Transverse colon (tissue), 4 donors: ENCODE measurements at regions not wholly inside any gene's neighbourhood (a gene's known extent, or its start where the extent isn't known, plus 50 kb on each side); places are given as distances from the start of the nearest gene placed in this dataset.
"Not testable (repeated sequence)": the region's sequence is repeated elsewhere in the genome, so short reads cannot be mapped to it uniquely, and the experiment has no call there.

ENCODE experiments used
- EP300 ChIP-seq: sonication (generic); formaldehyde crosslinking; IDR thresholded peaks from one replicate; pipeline ENCODE4 v1.6.1; 2017; ENCODE audit warnings: antibody characterized with exemption, low read depth
- POLR2A ChIP-seq: fragments of 450-650 bp; IDR thresholded peaks from one replicate; pipeline ENCODE4 v1.6.1; 2016; ENCODE audit warnings: antibody characterized with exemption, mild to moderate bottlenecking, moderate library complexity
- POLR2AphosphoS5 ChIP-seq, 3 donors: sonication (generic); formaldehyde crosslinking; IDR thresholded peaks; one replicate each; pipeline ENCODE4 v1.6.1; 2016; ENCODE audit warnings: antibody characterized with exemption in 3 of 3
- TF ChIP-seq, protein P1 (sequence below), 5 experiments: fragments of 200-600 bp in 3 of 5; fragments of 450-650 bp in 2 of 5; sonication (generic) in 3 of 5; IDR thresholded peaks; 1 replicate in 2 of 5; 2 replicates in 3 of 5; pipeline ENCODE4 v1.5.1; 2016 to 2017; ENCODE audit warnings: antibody characterized with exemption in 5 of 5, inconsistent platforms in 3 of 5, mild to moderate bottlenecking in 2 of 5, moderate library complexity in 1 of 5

DNA sequence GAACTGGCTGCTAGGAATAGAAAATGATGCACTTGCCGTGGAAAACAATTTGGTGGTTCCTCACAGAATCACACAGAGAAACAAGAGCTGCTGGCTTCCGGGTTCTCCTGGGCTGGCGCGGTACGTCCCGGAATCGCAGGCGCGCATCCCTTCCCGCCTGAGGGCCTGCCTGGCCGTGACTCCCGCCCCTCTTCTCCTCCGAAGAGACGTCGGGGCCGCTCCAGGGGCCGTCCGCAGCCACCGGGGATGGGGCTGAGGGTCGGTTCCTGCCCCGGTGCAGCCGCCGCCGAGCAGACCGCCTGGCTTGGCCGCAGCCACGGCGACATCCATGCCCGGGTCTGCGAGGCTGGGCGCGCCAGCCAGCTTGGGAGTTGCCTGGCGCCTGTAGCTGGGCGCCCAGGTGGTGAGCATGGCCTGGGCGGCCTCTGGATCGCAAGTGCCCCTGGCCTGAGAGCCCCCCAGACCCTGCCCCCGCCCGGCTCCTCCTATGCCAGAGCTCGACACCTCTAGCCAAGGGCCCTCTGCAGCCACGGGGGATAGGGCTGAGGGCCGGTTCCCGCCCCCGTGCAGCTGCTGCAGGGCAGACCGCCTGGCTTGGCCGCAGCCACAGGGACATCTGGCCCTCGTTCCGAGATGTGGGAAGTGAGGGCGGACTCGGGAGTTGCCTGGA is 83.9 kb upstream of the ZNG1F start:
- TF ChIP-seq, protein P1, sequence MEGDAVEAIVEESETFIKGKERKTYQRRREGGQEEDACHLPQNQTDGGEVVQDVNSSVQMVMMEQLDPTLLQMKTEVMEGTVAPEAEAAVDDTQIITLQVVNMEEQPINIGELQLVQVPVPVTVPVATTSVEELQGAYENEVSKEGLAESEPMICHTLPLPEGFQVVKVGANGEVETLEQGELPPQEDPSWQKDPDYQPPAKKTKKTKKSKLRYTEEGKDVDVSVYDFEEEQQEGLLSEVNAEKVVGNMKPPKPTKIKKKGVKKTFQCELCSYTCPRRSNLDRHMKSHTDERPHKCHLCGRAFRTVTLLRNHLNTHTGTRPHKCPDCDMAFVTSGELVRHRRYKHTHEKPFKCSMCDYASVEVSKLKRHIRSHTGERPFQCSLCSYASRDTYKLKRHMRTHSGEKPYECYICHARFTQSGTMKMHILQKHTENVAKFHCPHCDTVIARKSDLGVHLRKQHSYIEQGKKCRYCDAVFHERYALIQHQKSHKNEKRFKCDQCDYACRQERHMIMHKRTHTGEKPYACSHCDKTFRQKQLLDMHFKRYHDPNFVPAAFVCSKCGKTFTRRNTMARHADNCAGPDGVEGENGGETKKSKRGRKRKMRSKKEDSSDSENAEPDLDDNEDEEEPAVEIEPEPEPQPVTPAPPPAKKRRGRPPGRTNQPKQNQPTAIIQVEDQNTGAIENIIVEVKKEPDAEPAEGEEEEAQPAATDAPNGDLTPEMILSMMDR (IDR thresholded peaks at IDR 0.05), result not testable (repeated sequence)
- TF ChIP-seq POLR2A; POLR2AphosphoS5 (IDR thresholded peaks at IDR 0.05); EP300: not testable (repeated sequence)
